Cardiac muscle cell (in vitro differentiated cells and primary cell): ENCODE measurements at regions not wholly inside any gene's neighbourhood (a gene's known extent, or its start where the extent isn't known, plus 50 kb on each side); places are given as distances from the start of the nearest gene placed in this dataset.

Experiments
- DNase-seq, 2 donors: peaks; one replicate each; pipeline versions ENCODE4 v3.0.0 to v3.0.0-alpha.2; 2010 to 2017; ENCODE audit warnings: low read depth in 1 of 2, low spot score in 1 of 2
- H3K27ac ChIP-seq: fragments of 200-600 bp; sonication (generic); 2 replicates; pipeline ENCODE4 v1.5.1; 2016
- H3K27me3 ChIP-seq: fragments of 200-600 bp; sonication (generic); 2 replicates; pipeline ENCODE4 v1.6.0; 2016; ENCODE audit warnings: control low read depth
- H3K36me3 ChIP-seq: fragments of 200-600 bp; sonication (generic); 2 replicates; pipeline ENCODE4 v1.5.1; 2016; ENCODE audit warnings: control low read depth
- H3K4me1 ChIP-seq: fragments of 200-600 bp; sonication (generic); 2 replicates; pipeline ENCODE4 v1.8.1; 2017; ENCODE audit warnings: low read depth, mild to moderate bottlenecking, mixed run types
- H3K4me3 ChIP-seq: fragments of 200-600 bp; sonication (generic); 2 replicates; pipeline ENCODE4 v1.5.1; 2016; ENCODE audit warnings: mild to moderate bottlenecking
- H3K9me3 ChIP-seq: fragments of 200-600 bp; sonication (generic); 2 replicates; pipeline ENCODE4 v1.5.1; 2017; ENCODE audit warnings: low read depth, mild to moderate bottlenecking, control low read depth
- TF ChIP-seq, protein P1 (sequence below): IDR thresholded peaks from 2 replicates; pipeline ENCODE4 v1.5.1; 2012; ENCODE audit warnings: low read depth, mild to moderate bottlenecking, low read length

GRCh38 chr2:222082201-222082600, 216.6 kb downstream of the PAX3 start:
- Histone ChIP-seq H3K9me3 (no peaks in the 10 kb centered on the region), H3K4me1 (peaks cover 4% of the 10 kb centered on the region), H3K27ac (no peak overlapping the region), H3K4me3 (no peak overlapping the region), H3K36me3 (no peaks in the 10 kb centered on the region), H3K27me3 (no peaks in the 10 kb centered on the region)
- TF ChIP-seq, protein P1, sequence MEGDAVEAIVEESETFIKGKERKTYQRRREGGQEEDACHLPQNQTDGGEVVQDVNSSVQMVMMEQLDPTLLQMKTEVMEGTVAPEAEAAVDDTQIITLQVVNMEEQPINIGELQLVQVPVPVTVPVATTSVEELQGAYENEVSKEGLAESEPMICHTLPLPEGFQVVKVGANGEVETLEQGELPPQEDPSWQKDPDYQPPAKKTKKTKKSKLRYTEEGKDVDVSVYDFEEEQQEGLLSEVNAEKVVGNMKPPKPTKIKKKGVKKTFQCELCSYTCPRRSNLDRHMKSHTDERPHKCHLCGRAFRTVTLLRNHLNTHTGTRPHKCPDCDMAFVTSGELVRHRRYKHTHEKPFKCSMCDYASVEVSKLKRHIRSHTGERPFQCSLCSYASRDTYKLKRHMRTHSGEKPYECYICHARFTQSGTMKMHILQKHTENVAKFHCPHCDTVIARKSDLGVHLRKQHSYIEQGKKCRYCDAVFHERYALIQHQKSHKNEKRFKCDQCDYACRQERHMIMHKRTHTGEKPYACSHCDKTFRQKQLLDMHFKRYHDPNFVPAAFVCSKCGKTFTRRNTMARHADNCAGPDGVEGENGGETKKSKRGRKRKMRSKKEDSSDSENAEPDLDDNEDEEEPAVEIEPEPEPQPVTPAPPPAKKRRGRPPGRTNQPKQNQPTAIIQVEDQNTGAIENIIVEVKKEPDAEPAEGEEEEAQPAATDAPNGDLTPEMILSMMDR = no peak
- DNase-seq = no peak

DNA sequence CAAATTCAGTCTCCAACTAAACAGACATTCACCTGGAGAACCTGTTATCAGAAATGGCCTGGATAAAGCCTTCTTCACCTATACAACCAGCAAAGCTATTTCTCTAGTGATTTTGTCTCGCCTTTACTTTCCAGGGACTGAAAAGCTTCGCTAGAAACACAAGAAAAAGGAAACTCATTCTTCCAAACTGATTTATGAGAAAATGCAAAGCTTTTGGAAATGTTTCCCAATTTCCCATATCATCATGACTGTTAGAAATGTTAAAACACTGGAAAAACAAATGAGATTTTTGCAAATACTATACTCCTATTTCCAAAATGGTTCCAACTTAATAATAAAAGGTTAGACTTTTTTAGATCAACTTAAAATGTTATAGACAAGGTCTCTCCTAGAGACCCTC, 218.7 kb downstream of the PAX3 start:
- no peak overlapping the region for H3K27ac ChIP-seq
- H3K36me3 ChIP-seq = no peaks in the 10 kb centered on the region
- TF ChIP-seq, protein P1 = no peak
- no peak for DNase-seq
- H3K9me3 ChIP-seq = no peaks in the 10 kb centered on the region
- H3K27me3 ChIP-seq = no peaks in the 10 kb centered on the region
- H3K4me3 ChIP-seq = no peak overlapping the region
- H3K4me1 ChIP-seq = peaks cover 4% of the 10 kb centered on the region

DNA sequence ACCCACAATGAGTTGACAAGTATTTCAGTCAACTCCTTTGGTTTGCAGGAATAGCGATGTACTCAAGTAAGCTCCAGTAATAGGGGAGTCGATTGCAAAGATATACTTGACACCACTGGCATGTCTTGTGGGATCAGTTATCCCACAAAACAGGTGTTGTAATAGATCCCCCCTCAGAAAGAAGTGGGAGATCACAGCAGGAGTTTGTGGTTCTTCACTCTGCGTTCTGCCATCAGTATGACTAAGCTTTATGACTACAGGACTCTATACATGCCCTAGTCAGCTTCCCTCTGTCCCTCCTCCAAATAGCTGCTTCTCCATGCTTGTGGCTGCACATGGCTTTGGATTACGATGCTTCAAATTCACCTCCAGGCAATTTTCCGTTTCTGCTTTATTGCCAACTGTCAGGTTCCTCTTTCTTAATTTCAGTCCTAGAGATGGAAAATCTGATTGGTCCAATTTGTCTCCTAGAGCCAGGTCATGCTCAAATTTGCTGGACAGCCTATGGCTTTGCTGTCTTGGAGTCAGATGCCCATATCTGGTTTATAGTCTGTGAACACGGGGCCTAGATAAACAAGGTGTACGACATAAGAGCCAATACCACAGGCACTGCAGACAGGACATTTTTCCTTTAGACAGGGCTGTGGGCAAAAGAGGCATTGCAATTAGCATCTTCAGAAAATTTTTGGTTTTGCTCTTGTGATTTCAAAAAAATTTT, 221.7 kb downstream of the PAX3 start:
- H3K4me1 ChIP-seq = peaks cover 4% of the 10 kb centered on the region
- no peak overlapping the region for H3K27ac ChIP-seq
- no peak for DNase-seq
- no peaks in the 10 kb centered on the region for H3K27me3 ChIP-seq
- no peak overlapping the region for H3K4me3 ChIP-seq
- TF ChIP-seq, protein P1 = no peak
- H3K9me3 ChIP-seq = no peaks in the 10 kb centered on the region
- H3K36me3 ChIP-seq = no peaks in the 10 kb centered on the region

DNA sequence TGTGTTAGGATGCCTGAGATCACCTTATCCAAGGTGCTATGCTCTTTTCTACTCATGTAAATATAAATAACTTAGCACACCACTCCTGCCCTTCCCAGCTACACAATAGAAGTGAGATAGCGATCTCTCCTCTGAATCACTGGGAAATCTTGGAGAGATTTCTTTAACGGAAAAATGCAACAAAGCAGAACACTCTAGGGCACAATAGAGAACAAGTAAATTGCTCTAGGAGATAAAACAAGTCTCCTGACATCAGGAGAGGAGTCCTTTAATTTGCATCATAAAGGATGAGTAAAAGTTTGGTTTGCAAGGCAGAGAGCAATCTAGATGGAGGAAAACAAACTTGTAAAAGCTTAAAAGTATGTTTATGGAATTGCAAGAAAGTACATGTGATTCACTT, 224.1 kb downstream of the PAX3 start:
- no peak for DNase-seq
- Histone ChIP-seq H3K36me3 (no peaks in the 10 kb centered on the region), H3K27ac (no peak overlapping the region), H3K4me3 (no peak overlapping the region), H3K4me1 (no peaks in the 10 kb centered on the region), H3K27me3 (no peaks in the 10 kb centered on the region), H3K9me3 (no peaks in the 10 kb centered on the region)
- TF ChIP-seq, protein P1 = no peak

DNA sequence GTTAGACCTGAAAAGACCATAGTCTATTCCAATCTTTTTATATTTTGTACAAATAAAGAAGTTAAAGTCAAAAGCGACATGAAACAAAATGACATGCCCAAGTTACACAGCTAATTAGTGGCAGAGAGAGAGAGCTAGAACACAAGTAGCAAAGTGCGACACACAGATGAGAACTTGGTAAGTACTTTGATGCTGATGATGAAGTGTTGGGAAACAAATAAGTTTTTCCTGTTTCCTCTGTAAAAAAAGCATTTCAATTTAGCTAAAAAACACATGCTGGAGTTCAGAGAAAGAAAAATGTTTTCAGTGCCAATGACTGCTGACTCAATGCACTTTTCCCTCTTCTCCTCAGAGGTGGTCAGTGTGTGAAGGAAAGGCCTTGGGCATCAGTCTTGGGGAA, 226.9 kb downstream of the PAX3 start:
- Histone ChIP-seq H3K4me1 (no peaks in the 10 kb centered on the region), H3K27me3 (no peaks in the 10 kb centered on the region), H3K9me3 (no peaks in the 10 kb centered on the region), H3K4me3 (no peak overlapping the region), H3K27ac (no peak overlapping the region), H3K36me3 (no peaks in the 10 kb centered on the region)
- TF ChIP-seq, protein P1 = no peak
- no peak for DNase-seq
